ENCODE measurements at regions not wholly inside any gene's neighbourhood (a gene's known extent, or its start where the extent isn't known, plus 50 kb on each side); places are given as distances from the start of the nearest gene placed in this dataset.
A peak's percentile ranks its signal among the peaks of the same experiment; 100 is the strongest.
"Not testable (repeated sequence)": the region's sequence is repeated elsewhere in the genome, so short reads cannot be mapped to it uniquely, and the experiment has no call there.

GRCh38 chr2:7094231-7094741 lies 177.1 kb downstream of the RNF144A start:
- no peak for DNase-seq

GRCh38 chr2:7096726-7097352 lies 179.6 kb downstream of the RNF144A start:
- no peak for DNase-seq

GRCh38 chr2:7097353-7097895 lies 180.2 kb downstream of the RNF144A start:
- DNase-seq: peak; percentile 79

- DNase-seq: no peak
These were observed 181.6 kb downstream of the RNF144A start for GRCh38 chr2:7098816-7099215.

- DNase-seq: not testable (repeated sequence)
These were observed 182.5 kb downstream of the RNF144A start for GRCh38 chr2:7099687-7100086.

GRCh38 chr2:7102826-7103225 lies 185.6 kb downstream of the RNF144A start:
- no peak for DNase-seq

- DNase-seq: no peak
These were observed 191.8 kb downstream of the RNF144A start for GRCh38 chr2:7108792-7109532.

GRCh38 chr2:7109533-7109885 lies 192.3 kb downstream of the RNF144A start:
- DNase-seq: no peak

- DNase-seq: no peak
These were observed 194.4 kb downstream of the RNF144A start for GRCh38 chr2:7111626-7112025.

- DNase-seq: no peak
These were observed 198.2 kb downstream of the RNF144A start for GRCh38 chr2:7115364-7115763.

- DNase-seq: no peak
These were observed 198.7 kb downstream of the RNF144A start for GRCh38 chr2:7115906-7116305.

GRCh38 chr2:7116511-7116910 lies 199.3 kb downstream of the RNF144A start:
- DNase-seq: no peak

- DNase-seq: no peak
These were observed 199.9 kb downstream of the RNF144A start for GRCh38 chr2:7117076-7117475.

GRCh38 chr2:7118606-7119131 lies 201.5 kb downstream of the RNF144A start:
- DNase-seq: no peak

- DNase-seq: peak; percentile 49
These were observed 202.1 kb downstream of the RNF144A start for GRCh38 chr2:7119132-7119835.

- no peak for DNase-seq
These were observed 204.6 kb downstream of the RNF144A start for GRCh38 chr2:7121851-7122250.

GRCh38 chr2:7127156-7127555 lies 209.9 kb downstream of the RNF144A start:
- DNase-seq: no peak

GRCh38 chr2:7127687-7128086 lies 210.5 kb downstream of the RNF144A start:
- DNase-seq: no peak

GRCh38 chr2:7131261-7131660 lies 214.0 kb downstream of the RNF144A start:
- no peak for DNase-seq

GRCh38 chr2:7132753-7133152 lies 215.5 kb downstream of the RNF144A start:
- no peak for DNase-seq

- peak; percentile 17 for DNase-seq
These were observed 216.3 kb downstream of the RNF144A start for GRCh38 chr2:7133521-7133920.

GRCh38 chr2:7140306-7140705 lies 223.1 kb downstream of the RNF144A start:
- DNase-seq: no peak

GRCh38 chr2:7145707-7146106 lies 228.5 kb downstream of the RNF144A start:
- DNase-seq: no peak

Data from hematopoietic multipotent progenitor cell treated with erythropoietin and hydrocortisone succinate and interleukin-3 and kit ligand, for 6 days (in vitro differentiated cells).